Esophagus (tissue), 2 donors: ENCODE measurements at regions not wholly inside any gene's neighbourhood (a gene's known extent, or its start where the extent isn't known, plus 50 kb on each side); places are given as distances from the start of the nearest gene placed in this dataset.
"Not testable (repeated sequence)": the region's sequence is repeated elsewhere in the genome, so short reads cannot be mapped to it uniquely, and the experiment has no call there.

ENCODE experiments used
- H3K27ac ChIP-seq, 2 donors: one replicate each; pipeline ENCODE4 v1.5.1; 2013; ENCODE audit warnings: low read depth in 2 of 2, mild to moderate bottlenecking in 2 of 2, inconsistent platforms in 1 of 2, low read length in 1 of 2, moderate library complexity in 1 of 2
- H3K27me3 ChIP-seq, 2 donors: one replicate each; pipeline ENCODE4 v1.6.1; 2013; ENCODE audit warnings: low read length in 2 of 2, control low read depth in 1 of 2, mild to moderate bottlenecking in 1 of 2; ENCODE audit not compliant: insufficient read depth in 2 of 2, control insufficient read depth in 1 of 2
- H3K36me3 ChIP-seq, 2 donors: one replicate each; pipeline ENCODE4 v1.6.1; 2013; ENCODE audit warnings: low read length in 1 of 2; ENCODE audit not compliant: control insufficient read depth in 2 of 2, insufficient read depth in 2 of 2
- H3K4me1 ChIP-seq, 2 donors: one replicate each; pipeline ENCODE4 v1.6.1; 2013; ENCODE audit warnings: low read length in 1 of 2; ENCODE audit not compliant: control insufficient read depth in 2 of 2, insufficient read depth in 2 of 2
- H3K4me3 ChIP-seq, 2 donors: one replicate each; pipeline ENCODE4 v1.5.1; 2013; ENCODE audit warnings: low read length in 2 of 2, mild to moderate bottlenecking in 2 of 2, low read depth in 1 of 2, moderate library complexity in 1 of 2
- H3K9me3 ChIP-seq, 2 donors: one replicate each; pipeline ENCODE4 v1.6.1; 2013; ENCODE audit warnings: mild to moderate bottlenecking in 2 of 2, low read depth in 1 of 2, low read length in 1 of 2, moderate library complexity in 1 of 2; ENCODE audit not compliant: control insufficient read depth in 2 of 2, insufficient read depth in 1 of 2
- WGBS, 2 donors: extraction: QIAGEN DNeasy Blood & Tissue Kit; methylation state at CpG; one replicate each; pipeline ENCODE4 v1.1.7; 2013; 5-methylcytosine and 5-hydroxymethylcytosine counted together
- donor health status: healthy with polysubstance abuse.
- donor health status: Bipolar disorder and iron deficiency.

- no peak overlapping the region for H3K27ac ChIP-seq
- H3K27me3 ChIP-seq = no peaks in the 10 kb centered on the region
- no peaks in the 10 kb centered on the region for H3K36me3 ChIP-seq
- no peak overlapping the region for H3K4me3 ChIP-seq
- no peaks in the 10 kb centered on the region for H3K9me3 ChIP-seq
- no peaks in the 10 kb centered on the region for H3K4me1 ChIP-seq
Measured at GRCh38 chr5:92553326-92553725, 1027.7 kb downstream of the NR2F1-AS1 start.

- Histone ChIP-seq H3K27me3 (no peaks in the 10 kb centered on the region), H3K4me1 (no peaks in the 10 kb centered on the region), H3K9me3 (no peaks in the 10 kb centered on the region), H3K36me3 (no peaks in the 10 kb centered on the region), H3K4me3 (no peak overlapping the region), H3K27ac (no peak overlapping the region)
- 45 to 49% methylated on average over 8 of the region's 8 CpGs for WGBS, 2 donors
Measured at GRCh38 chr5:92552206-92553160, 1028.5 kb downstream of the NR2F1-AS1 start.

- no peaks in the 10 kb centered on the region for H3K9me3 ChIP-seq
- H3K27me3 ChIP-seq = no peaks in the 10 kb centered on the region
- WGBS, 2 donors = 57 to 60% methylated on average over 2 of the region's 2 CpGs
Measured at GRCh38 chr5:92548346-92548745, 1032.7 kb downstream of the NR2F1-AS1 start.

GRCh38 chr5:92544596-92544995, 1036.4 kb downstream of the NR2F1-AS1 start:
- H3K4me1 ChIP-seq = no peaks in the 10 kb centered on the region
- no peak overlapping the region for H3K4me3 ChIP-seq
- 81 to 84% methylated on average over 1 of the region's 1 CpG for WGBS, 2 donors
- H3K27me3 ChIP-seq = no peaks in the 10 kb centered on the region
- H3K9me3 ChIP-seq = no peaks in the 10 kb centered on the region
- no peaks in the 10 kb centered on the region for H3K36me3 ChIP-seq
- no peak overlapping the region for H3K27ac ChIP-seq

More at GRCh38 chr5:92548346-92548745, 1032.7 kb downstream of the NR2F1-AS1 start:
- Histone ChIP-seq H3K4me3 (no peak overlapping the region), H3K36me3 (no peaks in the 10 kb centered on the region), H3K4me1 (no peaks in the 10 kb centered on the region), H3K27ac (no peak overlapping the region)

GRCh38 chr5:92544036-92544435, 1037.0 kb downstream of the NR2F1-AS1 start:
- H3K4me3 ChIP-seq = no peak overlapping the region
- WGBS, 2 donors = 62 to 72% methylated on average over 3 of the region's 3 CpGs
- no peaks in the 10 kb centered on the region for H3K27me3 ChIP-seq

GRCh38 chr5:92543201-92543600, 1037.8 kb downstream of the NR2F1-AS1 start:
- no peaks in the 10 kb centered on the region for H3K4me1 ChIP-seq
- no peaks in the 10 kb centered on the region for H3K36me3 ChIP-seq
- no peak overlapping the region for H3K4me3 ChIP-seq
- no peaks in the 10 kb centered on the region for H3K9me3 ChIP-seq
- H3K27ac ChIP-seq = no peak overlapping the region
- H3K27me3 ChIP-seq = no peaks in the 10 kb centered on the region

More at GRCh38 chr5:92544036-92544435, 1037.0 kb downstream of the NR2F1-AS1 start:
- H3K4me1 ChIP-seq = no peaks in the 10 kb centered on the region
- no peaks in the 10 kb centered on the region for H3K36me3 ChIP-seq
- no peak overlapping the region for H3K27ac ChIP-seq
- no peaks in the 10 kb centered on the region for H3K9me3 ChIP-seq

- not testable (repeated sequence) for H3K4me3 ChIP-seq, H3K27me3 ChIP-seq, H3K36me3 ChIP-seq, H3K27ac ChIP-seq, H3K4me1 ChIP-seq, H3K9me3 ChIP-seq
- 75 to 92% methylated on average over 1 of the region's 1 CpG for WGBS, 2 donors
Measured at GRCh38 chr5:92542017-92542416, 1039.0 kb downstream of the NR2F1-AS1 start.

- no peaks in the 10 kb centered on the region for H3K27me3 ChIP-seq
- H3K27ac ChIP-seq = no peak overlapping the region
- WGBS, 2 donors = 81 to 83% methylated on average over 4 of the region's 4 CpGs
- no peak overlapping the region for H3K4me3 ChIP-seq
- no peaks in the 10 kb centered on the region for H3K36me3 ChIP-seq
- no peaks in the 10 kb centered on the region for H3K4me1 ChIP-seq
- no peaks in the 10 kb centered on the region for H3K9me3 ChIP-seq
Measured at GRCh38 chr5:92527311-92528078, 1053.5 kb downstream of the NR2F1-AS1 start.

GRCh38 chr5:92525131-92525530, 1055.9 kb downstream of the NR2F1-AS1 start:
- Histone ChIP-seq H3K9me3 (no peaks in the 10 kb centered on the region), H3K27ac (no peak overlapping the region), H3K27me3 (no peaks in the 10 kb centered on the region), H3K4me1 (no peaks in the 10 kb centered on the region), H3K4me3 (no peak overlapping the region), H3K36me3 (no peaks in the 10 kb centered on the region)
- WGBS, 2 donors = 81 to 82% methylated on average over 2 of the region's 2 CpGs
